MM.1S (cell line): ENCODE measurements at regions not wholly inside any gene's neighbourhood (a gene's known extent, or its start where the extent isn't known, plus 50 kb on each side); places are given as distances from the start of the nearest gene placed in this dataset.

Experiments used
- EZH2 ChIP-seq: fragments of 300-600 bp; sonication (generic); optimal IDR thresholded peaks from 2 replicates; pipeline ENCODE3; 2017; ENCODE audit warnings: low read depth, mild to moderate bottlenecking, antibody characterized with exemption, low read length, mixed read lengths
- EZH2phosphoT487 ChIP-seq: fragments of 300-600 bp; sonication (generic); IDR thresholded peaks from 2 replicates; pipeline ENCODE4 v1.6.1; 2018; ENCODE audit warnings: antibody characterized with exemption, low read length
- TF ChIP-seq, protein P1 (sequence below): fragments of 300-600 bp; sonication (generic); IDR thresholded peaks from 2 replicates; pipeline ENCODE4 v1.5.1; 2016; ENCODE audit warnings: antibody characterized with exemption, low read length, mixed read lengths

DNA sequence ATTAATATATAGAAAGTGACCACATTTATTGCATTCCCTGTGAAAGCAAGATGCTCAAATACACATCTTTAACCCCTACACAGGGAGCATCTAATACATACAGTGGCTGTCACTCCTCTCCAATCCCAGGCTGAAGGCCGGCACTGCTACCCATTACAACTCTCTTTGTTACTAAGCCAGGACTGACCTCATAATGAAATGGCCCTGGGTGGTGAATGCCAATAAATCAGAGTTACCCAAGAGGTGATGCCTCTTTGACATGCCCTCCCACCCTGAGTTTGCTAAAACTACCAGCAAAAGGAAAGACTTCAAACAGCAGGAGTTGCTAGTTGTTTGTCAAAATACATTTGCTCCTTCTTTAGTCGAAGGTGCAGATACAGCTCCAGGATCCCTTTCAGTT is 214.2 kb downstream of the FOXA2 start:
- TF ChIP-seq, protein P1, sequence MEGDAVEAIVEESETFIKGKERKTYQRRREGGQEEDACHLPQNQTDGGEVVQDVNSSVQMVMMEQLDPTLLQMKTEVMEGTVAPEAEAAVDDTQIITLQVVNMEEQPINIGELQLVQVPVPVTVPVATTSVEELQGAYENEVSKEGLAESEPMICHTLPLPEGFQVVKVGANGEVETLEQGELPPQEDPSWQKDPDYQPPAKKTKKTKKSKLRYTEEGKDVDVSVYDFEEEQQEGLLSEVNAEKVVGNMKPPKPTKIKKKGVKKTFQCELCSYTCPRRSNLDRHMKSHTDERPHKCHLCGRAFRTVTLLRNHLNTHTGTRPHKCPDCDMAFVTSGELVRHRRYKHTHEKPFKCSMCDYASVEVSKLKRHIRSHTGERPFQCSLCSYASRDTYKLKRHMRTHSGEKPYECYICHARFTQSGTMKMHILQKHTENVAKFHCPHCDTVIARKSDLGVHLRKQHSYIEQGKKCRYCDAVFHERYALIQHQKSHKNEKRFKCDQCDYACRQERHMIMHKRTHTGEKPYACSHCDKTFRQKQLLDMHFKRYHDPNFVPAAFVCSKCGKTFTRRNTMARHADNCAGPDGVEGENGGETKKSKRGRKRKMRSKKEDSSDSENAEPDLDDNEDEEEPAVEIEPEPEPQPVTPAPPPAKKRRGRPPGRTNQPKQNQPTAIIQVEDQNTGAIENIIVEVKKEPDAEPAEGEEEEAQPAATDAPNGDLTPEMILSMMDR: no peak
- TF ChIP-seq EZH2 (no peak), EZH2phosphoT487 (no peak)
